DMS 273 (cell line): ENCODE measurements at regions not wholly inside any gene's neighbourhood (a gene's known extent, or its start where the extent isn't known, plus 50 kb on each side); places are given as distances from the start of the nearest gene placed in this dataset.
A peak's percentile ranks its signal among the peaks of the same experiment; 100 is the strongest.

Source experiments
- DNase-seq: peaks from one replicate; lab custom pipeline; 2025; ENCODE audit not compliant: unreplicated experiment; lab: John Stamatoyannopoulos, UW

DNA sequence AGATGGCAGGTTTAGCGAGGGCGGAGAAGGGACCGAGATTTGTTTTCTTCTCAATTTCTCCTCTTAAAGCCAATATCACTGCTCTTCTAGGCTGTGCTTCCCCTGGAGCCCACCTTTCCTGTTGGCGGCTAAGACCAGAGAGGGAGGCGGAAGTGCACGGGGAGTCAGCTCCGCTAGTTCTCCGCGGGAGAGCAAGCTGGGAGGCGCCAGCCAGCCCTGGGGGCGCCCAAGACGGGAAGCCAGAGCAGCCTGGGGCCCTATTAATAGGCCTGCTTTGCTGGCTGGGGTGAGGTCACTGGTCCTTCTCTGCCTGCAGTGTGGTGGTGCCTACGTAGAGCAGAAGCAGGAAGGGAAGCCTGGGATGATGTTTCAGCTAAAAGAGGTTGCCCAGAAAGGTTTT lies 61.6 kb downstream of the LSM5 start:
- DNase-seq = no peak

DNA sequence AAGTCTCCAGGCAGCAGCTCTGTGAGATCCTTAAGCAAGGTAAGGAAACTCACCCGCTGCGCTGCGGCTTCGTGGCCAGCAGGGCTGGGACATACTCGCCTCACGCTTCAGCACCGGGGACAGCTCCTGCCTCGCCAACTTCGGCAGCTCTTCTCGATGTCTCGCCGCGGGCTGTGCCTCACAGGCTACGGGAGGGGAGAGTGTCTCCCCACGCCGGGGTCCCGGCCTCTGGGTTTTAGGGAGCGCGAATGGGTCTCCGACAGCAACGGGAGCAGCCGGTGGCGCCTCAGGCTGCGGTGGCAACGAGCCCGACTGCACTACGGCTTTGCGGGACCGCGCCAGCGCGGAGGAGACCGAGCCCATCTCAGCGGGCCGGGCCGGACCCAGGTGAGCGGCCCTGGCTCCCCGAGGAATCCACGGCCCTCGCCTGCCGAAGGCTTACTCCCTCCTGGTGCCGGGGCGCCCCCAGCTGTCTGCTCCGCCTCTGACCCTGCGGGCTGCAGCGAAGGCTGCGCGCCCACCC lies 62.4 kb downstream of the LSM5 start:
- DNase-seq = peak; percentile 97

DNA sequence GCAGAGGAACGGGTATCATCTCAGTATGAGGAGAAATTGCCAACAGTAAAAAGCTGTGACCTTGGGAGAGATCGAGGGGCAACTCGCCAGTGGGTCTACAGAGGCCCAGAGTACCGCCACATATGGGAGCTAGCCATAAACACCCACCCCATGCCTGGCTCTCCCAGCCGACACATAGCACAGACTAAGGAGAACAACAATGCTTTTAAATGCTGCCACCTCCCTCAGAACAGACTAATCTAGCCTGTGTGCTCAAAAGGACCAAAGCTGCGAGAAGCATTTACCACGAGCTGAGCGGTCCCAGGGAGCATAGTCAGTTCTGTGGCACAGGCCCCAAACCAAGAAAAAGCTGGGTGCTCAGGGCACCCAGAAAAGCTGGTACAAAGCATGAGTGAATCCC lies 73.3 kb downstream of the LSM5 start:
- DNase-seq = no peak

DNA sequence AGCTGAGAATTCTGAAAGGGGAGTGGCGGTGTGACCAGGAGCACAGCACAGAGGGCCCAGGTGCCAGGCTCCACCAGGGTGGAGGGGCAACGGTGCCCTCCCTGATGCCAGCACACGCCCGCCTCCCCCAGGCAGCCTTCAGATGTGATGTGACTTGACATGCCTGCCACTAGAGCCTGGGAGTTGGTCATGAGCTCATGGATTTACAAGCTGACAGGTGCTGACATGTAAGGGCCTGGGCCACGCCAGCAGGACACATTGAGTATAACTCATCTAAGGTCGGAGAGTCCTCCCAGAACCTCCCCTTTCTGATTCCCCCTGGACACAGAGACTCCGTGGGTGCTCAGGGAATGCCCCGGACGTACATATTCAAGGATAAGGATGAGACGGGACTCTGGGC lies 74.2 kb downstream of the LSM5 start:
- DNase-seq = no peak

DNA sequence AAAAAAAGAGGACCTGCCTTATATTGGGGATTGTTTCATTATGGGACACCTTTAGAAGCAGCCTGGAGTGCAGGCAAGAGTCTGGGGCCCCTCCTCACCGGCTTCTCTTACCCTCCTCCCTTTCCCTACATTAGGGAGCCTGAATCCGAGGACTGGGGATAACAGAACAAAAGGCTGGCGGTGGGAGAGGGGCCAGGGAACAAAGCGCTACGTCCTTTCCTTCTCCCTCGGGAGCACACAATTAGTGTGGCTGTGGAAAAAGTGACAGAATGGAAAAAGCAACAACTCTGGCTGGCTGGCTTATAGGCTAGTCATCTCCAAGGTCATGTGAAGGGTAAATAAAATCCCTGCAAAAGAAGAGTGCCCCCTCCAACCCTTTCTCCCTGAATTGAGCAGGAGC lies 74.7 kb downstream of the LSM5 start:
- DNase-seq = no peak

DNA sequence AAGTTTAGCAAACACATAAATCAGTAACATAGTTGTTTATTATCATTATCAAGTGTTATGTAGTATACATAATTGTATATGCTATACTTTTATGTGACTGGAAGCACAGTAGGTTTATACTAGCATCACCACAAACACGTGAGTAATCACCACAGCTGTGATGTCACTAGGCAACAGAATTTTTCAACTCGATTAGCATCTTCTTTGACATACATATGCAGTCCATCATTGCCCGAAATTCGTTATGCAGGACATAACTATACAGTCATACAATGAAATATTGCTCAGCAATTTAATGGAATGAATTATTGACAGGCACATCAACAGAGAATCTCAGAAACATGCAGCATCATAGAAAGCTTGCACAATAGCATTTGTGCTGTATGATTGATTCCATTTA lies 77.7 kb downstream of the LSM5 start:
- DNase-seq = no peak

DNA sequence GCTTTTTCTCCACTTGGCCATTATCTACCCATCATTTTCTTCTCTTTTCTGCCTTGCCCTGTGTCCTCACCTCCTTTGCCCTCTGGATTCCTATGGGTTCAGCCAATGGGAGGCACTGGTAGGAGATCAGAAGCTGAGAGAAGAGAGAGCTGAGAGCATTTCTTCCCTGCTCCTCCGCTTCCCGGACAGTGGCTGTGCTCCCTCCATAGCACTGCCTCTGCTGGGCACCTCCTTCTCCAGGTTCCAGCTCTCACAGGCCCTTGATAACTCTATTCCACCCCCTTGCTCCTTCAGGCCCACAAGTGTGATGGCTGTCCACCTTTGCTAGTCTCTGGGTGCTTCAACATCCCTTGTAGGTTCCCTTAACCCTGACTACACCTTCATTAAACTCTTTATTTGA lies 79.6 kb downstream of the LSM5 start:
- DNase-seq = no peak

DNA sequence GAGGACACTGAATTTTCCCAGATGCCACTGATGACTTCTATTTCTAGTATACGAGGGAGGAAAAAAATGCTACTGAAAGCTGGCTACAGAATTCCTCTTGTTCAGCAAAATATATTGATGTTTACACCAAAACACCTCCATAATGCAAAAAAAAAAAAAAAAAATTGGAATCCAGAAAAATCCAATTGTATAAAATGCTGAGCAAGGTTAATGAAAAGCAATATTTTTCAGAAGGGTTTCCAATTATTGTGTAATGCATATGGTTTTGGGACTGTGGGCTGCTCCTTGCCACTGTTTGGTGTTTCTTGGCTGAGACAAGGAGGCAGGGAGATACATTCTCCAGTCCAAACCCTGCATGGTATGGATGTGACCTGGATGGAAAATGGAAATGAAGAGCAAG lies 83.8 kb downstream of the LSM5 start:
- no peak for DNase-seq

DNA sequence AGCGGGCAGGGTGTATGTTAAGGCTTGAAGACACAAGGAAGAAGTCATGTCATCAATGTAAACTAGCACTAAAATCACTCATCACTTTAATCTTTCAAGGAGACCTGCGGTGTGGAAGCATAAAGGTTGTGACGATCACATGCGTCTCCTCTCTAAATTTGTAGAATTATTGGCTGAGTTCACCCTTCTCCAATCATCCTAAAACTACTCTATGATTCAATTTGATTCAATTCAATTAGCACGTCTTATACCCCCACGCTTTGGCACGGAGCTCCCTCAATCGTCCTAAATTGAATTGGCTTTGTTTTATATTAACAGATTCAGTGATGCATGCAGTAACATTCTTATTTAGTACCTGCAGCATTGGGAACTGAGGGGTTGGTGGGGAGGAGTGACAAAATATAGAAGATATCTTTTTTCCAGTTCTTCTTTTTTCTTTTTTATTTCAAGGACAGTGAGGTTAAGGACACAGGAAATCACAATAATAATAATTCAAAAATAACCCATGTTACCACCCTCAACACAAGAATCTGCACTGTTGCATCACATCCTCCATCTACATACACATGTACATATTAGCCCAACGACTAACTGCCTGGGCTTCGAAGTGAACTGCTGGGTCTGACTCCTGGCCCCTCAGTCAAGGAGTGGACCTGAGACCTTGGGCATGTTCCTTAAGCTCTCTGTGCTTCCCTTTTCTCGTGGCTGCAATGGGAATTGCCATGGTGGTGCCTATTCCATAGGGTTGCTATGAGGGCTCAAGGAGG lies 86.5 kb downstream of the LSM5 start:
- DNase-seq = no peak

DNA sequence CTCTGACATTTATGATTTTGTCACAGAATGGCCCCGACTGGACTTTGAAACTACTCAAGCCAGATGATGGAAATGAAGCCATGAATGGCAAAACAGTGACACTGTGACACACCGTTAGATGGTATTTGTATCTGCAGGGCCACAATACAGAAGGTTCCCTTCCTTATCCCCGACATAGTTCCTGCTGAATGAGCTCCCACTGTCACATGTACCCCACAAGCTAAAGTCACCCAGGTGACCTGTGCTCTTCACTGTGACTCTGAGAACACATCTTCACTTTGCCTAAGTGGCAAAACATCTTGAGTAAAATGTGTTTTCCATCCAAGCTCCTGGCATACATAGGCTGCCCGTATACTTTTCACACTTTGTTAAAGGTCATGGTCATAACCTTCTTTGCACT lies 89.5 kb downstream of the LSM5 start:
- DNase-seq = no peak

DNA sequence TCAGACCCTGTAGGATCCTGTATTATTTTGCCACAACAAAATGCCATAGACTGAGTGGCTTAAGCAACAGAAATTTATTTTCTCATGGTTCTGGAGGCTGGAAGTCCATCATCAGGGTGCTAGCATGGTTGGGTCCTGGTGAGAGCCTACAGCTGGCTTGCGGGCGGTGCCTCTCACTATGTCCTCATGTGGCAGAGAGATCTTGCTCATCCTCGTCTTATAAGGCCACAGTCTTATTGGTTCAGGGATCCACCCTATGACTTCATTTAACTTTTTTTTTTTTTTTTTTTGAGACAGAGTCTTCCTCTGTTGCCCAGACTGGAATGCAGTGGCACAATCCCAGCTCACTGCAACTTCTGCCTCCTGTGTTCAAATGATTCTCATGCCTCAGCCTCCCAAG lies 90.9 kb downstream of the LSM5 start:
- DNase-seq = no peak

DNA sequence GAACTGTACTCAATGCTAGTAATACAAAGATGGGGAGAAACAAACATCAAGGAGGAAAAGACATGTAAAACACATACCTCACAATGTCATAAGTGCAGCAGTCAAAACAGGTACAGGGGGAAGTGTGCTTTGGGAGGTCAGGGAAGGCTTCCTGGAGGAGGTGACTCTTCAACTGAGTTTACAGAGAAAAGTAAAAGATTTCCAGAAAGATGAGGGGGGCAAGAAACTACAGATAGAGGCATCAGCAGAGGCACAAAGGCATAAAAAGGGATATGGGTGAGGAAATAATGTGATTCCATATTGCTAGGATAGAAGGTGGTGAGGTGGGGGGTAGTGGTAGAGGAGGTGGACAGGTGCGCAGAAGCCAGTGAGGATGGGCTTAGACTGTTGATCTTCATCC lies 95.0 kb downstream of the LSM5 start:
- DNase-seq = no peak

DNA sequence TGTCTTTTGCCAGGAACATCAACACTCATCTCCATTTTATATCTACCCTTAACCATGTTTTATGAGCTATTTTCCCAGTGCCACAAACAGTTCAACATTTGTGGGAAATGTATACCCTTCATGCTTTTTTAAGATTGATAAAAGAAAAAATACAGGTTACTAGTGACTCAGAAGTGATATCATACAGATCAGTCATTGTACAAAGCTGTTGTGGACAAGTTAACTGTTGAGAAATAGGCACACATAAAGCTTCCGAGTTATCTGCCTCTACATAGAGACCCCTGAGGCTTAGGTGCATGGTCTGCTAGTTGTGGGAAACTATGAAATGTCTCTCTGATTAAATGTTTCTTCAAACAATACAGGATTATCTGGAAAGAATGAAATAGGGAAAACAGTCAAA lies 96.3 kb downstream of the LSM5 start:
- no peak for DNase-seq

DNA sequence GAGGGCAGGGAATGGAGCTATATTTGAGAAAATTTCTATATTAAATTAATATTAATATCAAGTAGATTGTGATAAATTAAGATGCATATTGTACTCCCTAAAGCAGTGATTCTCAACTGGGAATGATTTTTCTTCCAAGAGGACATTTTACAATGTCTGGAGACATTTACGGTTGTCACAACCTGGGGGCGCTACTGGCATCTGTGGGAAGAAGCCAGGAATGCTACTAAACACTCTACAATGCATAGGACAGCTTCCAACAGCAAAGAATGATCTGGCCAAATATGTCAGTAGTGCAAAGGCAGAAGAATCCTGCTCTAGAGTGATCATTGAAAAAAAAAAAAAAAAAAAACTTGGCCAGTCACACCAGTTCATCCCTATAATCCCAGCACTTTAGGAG lies 100.0 kb downstream of the LSM5 start:
- no peak for DNase-seq

DNA sequence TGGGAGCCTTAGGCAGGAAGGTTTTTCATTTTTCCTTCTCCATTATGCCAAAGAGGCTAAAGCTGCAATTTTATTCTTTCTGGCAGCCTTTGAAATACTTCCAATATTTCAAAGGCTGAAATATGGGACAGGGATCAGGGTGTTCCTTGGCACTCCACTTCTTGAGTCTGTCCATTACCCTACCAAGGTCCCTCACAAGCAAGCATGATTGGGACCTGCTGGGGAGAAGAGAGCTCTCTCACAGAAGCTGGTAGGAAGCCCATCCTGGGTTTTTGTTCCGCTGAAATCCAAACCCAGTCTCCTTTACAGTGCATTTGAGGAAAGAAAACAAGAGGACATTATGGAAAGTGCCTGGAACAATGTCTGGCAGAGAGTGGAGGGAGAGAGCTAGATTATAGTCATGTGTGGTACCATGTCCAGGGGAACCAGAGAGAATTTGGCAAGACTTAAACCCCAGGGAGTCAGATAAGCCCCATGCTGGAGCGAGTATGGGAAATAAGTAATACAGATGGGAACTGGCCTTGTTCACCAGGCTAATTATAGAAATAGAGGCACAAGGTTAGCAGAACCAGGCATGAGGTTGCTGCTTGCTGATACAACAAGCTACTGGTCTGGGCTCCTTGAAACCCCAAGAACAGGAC lies 104.7 kb downstream of the LSM5 start:
- DNase-seq = peak; percentile 19

DNA sequence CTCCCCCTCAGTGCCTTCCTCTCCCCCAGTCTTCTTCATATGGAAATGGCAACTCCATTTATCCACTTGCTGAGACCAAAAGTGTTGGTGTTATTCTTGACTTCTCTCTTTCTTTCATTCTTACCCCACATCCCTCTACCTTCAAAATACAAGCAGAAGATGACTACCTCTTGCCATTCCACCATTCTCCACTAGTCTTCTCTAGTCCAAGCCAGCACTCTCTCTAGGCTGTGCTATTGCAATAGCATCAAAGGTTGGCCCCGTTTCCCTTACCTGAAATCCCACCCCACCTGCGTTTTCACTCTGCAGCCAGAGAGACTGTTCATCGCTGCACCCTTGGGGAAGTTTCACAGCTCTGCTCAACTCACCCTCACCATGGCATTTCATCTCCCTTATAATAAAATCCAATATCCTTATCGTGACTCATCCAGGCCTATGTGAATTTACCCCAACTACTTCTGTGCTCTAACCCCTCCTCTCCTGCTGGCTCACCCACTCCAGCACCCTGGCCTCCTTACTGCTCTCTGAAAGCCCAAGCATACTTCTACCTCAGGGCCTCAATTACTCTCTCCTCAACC lies 109.1 kb downstream of the LSM5 start:
- DNase-seq = peak; percentile 14

DNA sequence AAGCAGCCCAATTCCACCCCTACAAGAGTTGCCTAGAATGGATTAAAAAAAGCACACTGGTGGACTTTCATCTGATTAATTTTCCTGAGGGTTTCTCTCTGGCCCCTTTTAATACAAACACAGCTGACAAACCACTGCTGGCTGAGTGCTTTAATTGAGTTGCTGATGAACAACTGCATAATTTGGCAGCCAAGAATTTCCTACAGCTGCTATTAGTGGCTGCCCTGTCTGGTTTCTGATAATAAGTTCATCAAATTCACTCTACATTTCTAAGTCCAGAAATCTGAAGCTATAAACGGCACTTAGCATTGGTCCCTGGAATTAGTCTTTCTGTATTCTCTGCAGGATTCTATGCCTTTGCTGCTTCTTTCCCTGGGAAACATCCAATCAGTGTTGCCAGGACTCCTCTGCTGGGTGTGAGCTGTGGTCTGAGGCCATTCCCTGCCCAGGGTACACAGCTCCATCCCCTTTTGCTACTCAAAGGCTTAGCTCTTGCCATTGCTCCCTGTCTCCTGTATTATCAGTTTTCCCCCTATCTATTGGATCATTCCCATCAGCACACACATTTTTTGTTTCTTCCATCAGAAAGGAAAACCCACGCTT lies 110.6 kb downstream of the LSM5 start:
- peak; percentile 41 for DNase-seq

DNA sequence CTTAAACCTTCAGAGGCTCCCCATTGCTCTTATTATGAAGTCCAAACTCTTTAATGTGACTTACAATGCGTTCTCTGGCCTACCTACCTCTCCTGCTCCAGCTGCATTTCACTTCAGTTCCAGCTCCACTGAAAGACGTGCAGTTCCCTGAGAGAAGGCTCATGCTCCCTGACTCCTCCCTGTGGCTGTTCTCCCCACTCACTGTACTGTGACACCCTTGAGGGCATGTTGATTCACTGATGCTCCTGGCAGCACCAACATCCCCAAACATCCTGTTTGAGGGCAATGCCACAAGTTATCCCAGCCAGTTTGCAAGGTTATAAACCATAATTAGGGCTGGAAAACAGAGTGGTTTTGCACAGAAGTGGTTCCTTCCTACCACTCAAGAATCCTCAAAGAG lies 111.2 kb downstream of the LSM5 start:
- DNase-seq = peak; percentile 14

DNA sequence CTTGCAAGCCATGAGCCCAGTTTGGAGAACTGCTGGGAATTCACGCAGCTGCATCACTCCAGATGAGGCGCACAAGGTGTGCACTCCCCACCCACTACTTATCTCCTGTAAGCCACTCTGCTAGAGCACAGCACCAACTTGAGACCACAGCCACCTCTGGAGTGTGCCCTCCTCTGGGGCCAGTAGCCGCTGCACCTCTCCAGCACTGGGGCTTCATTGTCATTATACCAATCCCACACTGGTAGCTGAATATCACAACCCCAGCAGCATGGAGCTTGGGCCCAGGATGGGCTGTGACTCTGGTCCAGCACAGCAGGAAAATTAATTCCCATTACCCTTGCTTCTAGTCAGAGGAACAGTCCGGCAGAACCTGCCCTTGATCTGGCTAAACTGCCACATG lies 125.6 kb downstream of the LSM5 start:
- DNase-seq = no peak

DNA sequence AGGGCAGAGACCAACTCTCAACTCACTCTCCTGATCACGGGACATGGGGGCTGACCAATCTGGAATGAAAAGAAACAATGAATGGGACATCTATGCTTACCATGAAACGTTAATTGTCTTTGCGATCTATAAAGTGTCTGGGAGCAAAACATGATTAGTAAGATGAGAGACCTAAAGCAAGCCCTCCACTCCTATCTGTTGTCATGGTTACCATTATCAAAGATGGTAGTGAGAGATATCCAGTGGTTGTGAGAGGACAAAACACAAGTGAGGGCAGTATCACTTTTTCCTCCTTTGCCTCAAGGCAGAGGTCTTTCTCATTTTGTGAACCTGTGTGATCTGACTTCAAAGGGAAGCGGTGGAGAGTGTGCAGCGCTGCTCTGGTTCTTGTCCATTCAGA lies 130.1 kb downstream of the LSM5 start:
- DNase-seq = no peak

DNA sequence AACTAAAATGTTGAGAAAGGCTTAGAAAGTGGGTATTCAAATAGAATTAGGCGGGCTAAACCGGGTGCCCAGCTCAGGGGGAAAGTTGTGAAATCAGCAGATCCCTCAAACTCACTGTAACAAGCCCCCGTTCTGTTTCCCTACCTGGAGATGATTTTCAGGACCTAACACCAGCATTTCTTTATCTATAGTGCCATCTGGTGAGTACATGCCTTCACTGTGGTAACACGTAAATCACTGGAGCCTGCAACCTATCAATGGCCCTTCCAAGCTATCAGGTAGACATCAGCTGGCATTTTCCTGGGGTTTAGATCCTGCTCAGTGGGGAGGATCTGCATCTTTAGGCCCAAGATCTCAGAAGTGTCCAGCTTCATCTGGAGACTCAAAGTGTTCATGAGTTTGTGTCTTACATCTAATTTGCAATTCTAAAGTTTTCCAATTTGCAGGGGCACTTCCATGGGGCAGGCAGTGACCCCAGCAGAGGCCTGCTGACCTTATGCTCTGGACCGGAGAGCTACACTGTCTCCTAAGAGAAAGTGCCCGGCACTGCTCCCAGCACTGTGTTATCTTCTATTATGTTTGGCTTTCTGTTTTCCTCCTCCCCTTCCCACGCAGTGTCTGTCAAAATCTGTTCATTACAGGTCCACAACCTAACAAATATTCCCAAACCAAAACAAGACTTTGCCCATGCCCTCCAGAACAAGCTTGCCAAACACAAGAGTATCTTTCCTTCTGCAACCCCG lies 132.5 kb downstream of the LSM5 start:
- peak; percentile 66 for DNase-seq
